GF-D8 (cell line): ENCODE measurements at regions not wholly inside any gene's neighbourhood (a gene's known extent, or its start where the extent isn't known, plus 50 kb on each side); places are given as distances from the start of the nearest gene placed in this dataset.

Experiments used
- DNase-seq: peaks from one replicate; lab custom pipeline; 2025; lab: John Stamatoyannopoulos, UW

DNA sequence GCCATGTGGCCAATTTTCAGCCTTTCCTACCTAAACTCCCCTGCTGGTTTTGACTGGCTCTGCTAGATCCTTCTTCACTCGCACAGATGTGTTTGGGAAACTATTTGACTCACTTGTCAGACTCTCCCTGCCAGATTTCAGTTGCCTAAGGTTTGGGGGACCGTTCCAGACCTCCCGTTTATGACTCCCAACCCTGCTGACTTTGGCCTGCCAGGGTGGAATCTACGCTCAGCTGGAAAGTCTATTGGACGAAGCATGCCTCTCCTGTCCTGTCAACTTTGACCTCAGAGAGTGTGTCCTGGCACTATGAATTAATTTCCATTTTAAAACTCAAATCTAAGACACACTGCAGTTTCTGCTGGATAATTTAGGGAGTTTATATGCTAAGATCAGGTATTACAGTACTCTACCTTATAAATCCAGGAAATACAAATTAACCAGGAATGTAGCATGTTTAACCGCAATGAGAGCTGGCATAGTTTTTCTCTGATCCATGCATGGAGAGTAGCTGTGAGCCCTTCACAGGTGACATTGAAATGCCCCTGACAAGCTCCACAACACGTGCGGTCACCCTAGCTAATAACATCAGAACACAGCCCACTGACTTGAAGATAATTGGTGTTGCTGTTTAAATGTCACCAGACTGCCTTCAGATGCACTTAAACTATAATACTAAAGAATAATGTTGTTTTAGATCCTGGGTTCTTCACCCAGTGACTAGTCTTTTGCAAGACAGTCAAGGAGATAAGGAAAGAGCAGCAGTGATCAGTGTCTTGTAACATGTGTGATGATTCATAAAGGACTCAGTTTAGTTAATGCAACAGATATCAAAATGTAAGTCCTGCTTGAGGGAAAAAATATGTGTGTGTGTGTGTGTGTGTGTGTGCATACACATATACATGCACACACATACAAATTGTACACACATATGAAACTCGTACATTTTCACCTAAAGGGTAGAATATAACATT, 223.0 kb upstream of the MCTP2 start:
- DNase-seq: no peak

DNA sequence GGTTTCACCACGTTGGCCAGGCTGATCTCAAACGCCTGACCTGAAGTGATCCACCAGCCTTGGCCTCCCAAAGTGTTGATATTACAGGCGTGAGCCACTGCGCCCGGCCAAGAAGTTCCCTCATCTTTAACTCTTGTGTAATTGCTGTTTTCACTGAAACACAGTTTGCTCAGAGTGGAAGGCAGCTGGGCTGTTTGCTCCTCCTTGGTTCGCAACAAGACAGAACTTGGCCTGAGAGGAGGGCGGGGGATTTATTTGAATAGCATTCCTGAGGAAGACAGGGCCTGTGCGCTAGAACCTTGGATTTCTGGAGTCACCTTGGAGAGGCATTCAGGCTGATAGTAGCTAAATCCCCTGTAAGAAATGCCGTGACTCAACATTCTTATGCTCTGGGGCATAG, 226.7 kb upstream of the MCTP2 start:
- no peak for DNase-seq

DNA sequence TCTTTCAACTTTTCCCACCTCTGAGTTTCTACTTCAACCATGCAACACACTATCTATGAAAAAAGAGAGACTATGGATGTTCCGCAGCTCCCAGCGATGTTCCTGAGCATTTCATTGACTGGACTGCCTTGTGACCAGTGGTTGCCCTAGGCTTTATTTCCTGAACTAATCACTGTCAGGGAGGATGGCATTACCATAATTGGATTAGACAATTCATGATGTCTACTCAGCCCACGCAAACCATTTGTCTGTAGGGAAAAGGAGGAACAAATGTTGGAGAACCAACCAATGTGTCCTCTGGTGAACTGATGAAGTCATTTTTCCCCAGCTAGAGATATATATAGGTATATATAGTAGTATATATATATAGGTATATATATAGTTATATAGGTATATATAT, 229.3 kb upstream of the MCTP2 start:
- DNase-seq: no peak

DNA sequence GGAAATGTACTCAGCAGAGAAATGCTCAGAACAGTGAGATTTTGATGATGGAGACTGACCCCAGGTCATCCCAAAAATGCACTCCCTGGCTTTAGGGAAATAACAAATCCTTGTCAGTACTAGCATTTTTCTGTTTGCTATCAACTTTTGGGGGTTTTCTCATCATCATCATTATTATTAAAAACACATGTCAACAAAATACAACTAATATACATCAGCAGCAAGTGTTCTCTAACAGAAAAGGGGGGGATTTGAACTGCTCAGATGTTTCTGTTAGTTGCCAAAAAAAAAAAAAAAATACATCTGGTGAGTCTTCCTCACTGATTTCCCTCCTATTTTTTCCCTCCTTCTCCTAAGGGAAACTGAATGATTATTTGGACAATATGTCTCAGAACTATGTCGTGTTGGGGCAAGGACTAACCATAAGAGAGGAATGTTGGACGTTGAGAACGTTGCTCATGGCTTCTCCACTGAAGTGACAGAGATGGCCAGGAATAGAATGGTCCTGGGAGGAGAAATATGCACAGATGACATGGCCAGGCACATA, 230.0 kb upstream of the MCTP2 start:
- no peak for DNase-seq

DNA sequence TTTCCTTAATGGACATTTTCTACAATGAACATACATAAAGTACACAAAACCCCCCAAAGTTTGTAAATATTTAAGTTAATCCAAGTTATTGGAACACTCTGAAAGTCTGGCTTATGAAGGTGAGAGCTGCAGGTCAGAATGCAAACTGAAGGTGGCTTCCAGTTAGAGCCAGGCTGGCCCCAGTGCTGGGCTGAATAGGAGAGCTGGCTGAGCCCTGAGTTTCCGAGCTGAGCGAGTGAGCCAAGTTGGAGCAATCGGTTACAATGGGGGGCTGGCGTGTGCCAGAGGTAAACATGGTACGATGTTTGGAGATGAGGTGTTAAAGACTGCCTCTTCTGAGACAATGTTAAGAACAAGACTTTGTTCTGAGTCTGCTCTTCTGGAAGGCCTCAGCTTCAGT, 230.8 kb upstream of the MCTP2 start:
- DNase-seq: no peak

DNA sequence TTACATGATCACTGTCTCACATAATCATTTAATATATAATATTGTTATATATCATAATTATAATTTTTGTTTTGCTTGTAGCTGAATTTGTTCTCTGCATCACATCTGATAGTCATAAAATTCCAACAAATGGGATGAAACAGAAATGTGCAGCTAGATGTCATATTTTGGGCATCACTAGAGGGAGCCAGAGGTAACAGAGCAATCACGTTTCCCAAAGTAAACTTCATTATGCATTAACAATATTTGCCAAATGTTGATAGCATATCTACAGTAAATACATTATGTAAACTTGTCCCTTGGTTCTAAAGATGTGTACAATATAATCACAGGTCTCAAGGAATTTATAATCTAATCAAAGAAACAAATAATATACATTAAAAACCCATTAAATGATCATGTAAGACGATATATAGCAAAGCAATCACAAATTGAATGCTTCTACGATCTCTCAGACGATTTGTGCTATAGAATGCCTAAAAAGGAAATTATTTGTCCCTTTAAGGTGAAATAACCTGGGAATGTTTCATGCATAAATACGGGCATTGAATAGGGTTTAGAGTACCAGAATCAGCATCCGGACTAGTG, 234.2 kb upstream of the MCTP2 start:
- no peak for DNase-seq

DNA sequence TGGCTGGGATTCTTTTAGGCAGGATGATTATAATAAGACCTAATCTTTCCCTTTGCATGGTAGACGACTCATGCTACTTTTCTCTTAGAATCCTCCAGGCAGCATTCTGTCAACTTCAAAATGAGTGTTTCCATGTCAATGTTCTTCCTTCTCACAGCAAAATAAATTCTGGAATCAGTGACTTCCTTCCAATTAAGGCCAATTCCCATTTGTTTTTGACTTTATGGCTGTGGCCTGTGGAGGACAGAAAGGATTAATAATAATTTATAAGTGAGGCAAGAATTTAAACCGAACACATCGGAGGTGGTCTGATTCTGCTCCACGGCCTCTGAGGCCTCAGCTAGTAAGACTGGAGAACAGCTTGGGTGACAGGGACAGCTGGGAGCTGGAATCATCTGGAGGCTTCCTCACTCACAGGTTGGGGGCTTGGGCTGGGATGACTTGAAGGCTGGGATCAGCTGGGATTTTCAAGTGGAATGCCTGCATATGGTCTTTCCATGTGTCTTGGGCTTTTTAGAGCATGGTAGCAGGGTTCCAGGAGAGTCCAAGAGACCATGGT, 241.8 kb upstream of the MCTP2 start:
- no peak for DNase-seq

DNA sequence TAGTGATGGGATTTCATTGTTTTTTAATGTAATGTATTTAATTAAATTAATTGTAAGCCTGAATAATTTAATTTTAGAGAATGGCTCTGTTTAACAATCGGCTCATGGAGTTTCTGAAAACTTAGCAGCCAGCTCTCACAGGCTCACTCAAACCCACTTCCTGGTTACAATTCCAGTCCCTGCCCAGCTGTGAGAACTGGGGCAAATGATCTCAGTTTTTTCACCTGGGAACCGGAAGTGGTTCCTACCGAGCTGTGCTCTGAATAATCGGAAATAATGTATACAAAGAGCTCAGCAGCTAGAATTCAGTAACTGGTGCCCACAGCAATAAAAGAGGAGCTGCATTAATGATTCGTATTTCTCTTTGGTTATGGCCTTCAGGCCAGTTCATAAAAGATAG, 244.3 kb upstream of the MCTP2 start:
- no peak for DNase-seq

DNA sequence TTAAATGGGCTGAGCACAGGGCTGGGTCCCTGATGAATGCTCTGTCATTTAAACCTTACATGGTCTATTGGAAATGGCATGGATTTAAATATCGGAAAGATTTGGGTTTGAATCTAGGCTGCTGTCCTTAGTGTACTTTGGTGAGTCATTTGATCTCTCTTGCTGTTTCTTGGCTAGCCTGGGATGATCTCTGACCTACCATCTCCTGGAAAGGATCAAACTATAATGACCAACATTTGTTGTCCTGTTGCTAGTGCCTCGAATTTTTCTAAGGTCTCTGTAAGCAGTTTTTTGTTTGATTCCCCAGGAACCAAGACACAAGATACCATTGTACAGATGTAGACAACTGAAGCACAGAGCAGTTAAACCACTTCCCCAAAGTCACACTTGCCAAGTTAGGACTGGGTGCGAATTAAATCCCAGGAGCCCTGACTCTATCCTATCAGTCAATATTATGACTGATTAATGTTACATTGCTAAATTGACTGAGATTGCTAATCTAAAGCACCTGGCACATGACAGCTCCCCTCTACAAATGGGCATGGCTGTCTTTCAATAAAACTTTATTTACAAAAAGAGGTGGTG, 244.9 kb upstream of the MCTP2 start:
- no peak for DNase-seq

DNA sequence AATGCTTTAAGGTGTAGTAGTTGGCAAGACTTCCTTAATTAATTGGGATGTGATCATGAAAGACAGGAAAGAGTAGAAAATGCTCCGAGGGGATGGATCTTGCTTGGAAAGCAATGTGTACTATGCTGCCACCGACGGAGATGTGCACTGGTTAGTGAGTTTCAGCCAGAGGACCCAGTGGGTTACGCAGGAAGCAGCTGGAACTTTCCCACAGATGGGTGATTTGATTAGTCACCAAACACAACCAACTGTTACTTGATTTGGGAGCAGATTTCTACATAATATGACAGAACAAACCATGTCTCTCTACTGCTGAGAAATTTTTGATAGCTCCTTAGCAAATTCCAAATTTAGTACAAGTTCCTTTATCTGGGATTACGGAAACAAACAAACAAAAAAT, 245.4 kb upstream of the MCTP2 start:
- DNase-seq: no peak

DNA sequence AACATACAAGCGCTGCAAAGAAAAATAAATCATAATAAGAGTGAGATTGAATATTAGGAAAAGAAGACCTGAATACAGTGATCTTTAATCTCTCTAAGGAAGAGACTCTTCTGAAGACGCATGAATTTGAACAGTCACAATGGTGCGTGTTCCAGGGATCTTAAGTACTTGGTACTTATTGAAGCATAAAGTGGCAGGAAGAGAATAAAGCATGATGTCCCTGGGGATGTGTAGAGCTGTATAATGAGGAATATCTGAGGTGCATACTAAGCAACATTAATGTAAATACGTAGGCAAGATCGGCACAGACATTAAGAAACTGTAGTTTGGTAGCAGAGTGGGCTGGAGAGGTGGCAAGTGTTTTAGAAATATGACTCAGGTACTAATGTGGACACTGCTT, 246.2 kb upstream of the MCTP2 start:
- no peak for DNase-seq

DNA sequence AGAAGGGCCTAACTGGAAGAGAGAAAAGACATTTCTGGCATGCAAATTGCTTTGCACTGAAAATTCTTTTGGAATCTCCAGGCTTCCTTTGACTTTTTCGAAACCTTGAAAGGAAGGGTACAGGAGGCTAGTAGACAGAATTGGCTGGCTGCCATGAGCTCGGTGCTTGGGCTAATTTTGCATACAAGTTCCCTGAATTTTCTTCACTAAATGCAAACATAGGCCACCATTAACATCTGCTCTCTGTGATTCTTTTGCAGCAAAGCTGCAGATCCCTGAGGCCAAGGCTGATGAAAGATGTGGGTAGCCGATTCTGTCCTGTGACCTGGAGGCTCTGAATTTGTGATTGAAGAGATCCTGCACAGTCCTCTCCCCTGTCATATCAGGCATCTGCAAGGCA, 247.8 kb upstream of the MCTP2 start:
- no peak for DNase-seq

DNA sequence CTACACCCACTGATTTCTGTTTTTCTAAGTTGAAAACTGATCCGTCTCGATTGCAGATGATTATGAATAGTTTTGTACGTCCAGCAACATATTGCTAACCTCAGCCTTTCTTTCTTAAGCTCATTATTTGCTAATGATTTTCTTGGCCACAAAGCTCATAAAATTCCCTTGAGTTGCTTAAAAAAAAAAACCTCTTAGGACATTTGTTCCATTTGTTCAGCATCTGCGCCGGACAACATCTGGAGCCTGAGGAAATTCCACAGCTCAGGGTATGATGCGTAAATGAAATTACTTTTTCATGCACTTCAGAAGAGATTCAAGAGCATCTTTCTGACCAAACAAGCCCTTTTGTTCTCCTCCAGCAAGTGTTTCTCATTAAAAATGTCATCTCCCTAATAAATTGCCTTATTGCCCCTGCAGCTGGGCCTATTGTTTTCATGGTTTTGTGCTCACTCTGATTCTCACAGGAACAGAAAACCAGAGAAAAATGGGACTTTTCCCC, 249.1 kb upstream of the MCTP2 start:
- no peak for DNase-seq

DNA sequence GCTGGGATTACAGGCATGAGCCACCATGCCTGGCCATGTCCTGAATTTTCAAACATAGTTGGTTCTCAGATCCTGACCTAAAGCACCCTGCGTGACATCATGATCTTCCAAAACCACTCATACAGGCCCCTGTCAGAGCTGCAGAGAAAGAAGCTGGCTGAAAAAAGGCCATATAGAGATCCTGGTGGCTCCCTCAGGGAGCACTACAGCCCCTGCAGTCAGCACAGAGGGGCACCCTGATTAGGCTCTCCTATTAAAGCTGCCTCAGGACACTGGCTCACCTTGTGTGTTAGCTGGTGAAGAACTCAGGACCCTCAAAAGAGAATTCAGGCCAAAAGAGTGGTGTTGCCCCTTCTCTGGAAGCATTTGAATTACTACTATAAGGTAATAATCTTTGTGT, 249.7 kb upstream of the MCTP2 start:
- DNase-seq: no peak

DNA sequence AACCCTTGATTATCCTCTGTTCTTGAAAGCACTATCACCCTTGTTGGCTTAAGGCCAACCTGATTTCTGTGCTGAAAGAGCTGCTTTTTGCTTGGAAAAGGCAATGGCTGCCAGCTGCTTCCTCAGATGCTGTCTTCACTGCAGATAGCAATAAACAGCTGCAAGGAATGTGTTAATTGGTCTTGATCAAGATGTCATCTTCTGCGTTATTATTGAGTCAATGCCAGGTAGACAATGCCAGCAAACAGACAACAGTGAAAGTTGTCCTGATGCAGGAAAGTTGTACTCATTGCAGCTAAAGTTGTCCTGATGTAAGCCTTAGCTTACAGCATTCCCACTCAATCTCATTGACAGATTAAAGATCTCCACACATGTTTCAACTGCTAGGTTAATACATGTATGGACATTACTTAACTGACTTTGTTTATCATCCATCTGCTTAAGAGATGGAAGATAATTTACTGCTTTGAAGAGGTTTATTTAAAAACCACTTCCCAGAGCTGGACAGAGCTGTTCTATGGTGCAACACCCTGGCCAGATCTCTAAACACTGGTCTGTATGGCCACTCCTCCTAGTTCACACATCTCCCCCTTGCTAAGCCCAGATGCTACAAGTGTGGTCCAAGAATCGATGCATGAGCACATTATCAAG, 251.0 kb upstream of the MCTP2 start:
- no peak for DNase-seq

DNA sequence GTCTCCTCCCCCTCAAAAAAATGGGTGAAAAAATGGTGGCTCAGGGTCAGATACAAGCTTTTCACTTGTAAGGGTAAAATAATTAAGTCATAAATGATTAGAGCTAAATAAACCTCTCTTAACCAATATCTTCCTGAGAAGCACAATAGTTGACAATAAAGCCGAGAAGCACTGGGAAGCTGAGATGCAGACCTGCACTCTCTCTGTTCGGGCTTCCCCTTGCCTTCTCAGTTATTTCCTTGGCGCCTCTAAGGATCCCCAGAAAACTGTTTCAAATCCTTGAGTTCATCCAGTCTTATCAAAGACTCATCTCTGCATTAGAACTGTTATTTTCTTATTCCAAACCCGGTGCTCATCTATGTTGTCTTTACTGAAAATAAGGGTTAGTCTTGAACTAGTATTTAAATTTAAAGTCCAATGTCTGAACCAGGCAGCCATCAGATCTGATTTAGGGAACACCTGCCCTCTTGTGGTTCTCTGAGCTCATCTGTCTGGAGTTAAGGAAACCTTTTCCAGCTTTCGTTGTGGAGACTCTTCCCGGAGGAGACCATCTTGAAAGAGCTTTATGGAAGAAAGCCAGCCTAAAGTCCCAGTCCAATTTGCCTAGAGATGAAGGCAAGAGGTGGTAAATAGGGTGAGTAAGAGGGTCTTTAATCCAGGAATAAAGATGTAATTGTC, 256.4 kb upstream of the MCTP2 start:
- DNase-seq: no peak

DNA sequence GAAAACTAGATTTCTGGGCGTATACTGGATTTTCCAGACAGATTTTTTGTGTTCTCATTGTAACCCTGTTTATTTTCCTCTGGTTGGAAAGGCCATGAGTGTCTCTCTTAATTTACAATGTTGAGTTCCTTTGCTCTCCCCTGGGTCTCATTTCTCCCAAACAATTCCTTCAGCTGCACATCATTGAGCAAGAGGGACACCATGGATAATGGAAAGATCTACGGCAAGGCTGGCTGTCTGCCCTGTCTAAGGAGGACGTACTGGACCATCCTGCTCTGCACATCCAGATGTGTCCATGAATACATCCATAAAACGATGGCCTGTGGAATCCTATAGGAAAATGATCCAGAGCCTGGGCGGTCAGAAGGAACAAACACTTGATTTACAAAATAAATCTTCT, 258.1 kb upstream of the MCTP2 start:
- DNase-seq: no peak

DNA sequence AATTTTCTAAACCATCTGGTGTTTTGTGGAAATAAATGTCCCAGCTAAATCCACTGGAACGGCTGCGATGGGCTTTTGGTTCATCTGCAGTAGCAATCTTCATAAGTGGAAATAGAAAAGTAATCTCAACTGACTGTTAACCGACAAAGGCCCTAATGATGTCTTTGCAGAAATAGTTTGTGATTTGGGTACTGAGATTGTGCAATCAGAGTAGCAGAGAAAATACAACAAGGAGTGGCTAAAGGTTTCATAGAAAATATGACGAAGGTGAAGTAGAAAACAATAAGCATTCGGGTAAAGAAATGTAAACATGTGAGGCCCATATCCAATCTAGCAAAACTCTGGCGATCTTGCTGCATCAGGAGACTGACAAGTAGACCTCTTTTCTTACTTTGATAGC, 262.6 kb upstream of the MCTP2 start:
- no peak for DNase-seq

DNA sequence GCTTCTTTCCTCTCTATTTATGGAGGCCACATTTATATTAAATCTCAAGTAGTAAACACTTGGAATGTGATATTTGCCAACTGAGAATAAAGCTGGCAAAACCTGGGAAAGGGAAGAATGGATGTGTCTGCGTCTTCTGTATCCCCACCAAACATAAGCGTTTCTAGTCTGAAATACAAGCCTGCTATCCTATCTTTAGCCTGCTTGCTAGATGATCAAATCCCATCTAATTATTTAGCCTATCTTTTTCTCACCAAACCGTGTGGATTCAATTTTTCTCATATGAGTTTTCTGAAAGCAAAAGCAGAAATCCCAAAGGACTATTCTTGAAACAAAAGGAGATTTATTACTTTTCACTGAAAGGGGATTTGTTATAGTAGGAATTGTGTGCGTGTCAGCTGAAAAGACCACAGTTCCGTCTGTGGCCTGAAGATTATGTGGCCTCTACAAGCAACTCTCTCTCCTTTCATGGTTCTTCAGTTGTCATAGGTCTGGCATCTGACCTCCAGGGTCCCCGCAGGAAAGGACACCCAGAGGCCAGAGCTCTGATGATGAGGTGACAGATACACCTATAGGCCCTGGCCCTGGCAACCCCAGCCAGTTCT, 266.0 kb upstream of the MCTP2 start:
- no peak for DNase-seq

DNA sequence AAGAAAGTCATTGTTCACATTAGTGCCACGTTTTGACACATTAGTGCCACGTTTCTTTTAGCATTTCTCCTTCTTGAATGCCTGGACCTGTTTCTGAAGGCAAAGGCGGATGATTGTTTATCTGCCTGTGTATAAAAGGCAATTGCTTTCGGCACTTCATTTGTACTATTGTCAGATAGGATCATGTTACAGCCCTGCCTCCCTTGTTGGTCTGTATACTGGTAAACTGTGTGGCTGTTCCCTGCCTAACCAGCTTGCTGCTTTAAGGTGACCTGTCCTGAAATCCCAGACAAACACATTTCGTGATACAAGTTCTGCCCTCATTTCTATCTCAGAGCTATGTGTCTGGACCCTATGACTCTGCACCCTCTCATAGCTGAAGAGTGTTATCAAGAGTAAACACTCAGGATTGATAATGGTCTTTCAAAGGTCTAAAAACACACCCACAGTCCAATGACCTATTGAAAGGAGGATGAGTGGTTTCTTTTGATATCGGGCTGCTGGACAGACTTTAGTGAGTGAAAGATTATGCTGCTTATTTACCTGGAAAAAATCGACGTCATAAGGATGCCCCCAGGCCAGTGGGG, 276.3 kb upstream of the MCTP2 start:
- DNase-seq: no peak

DNA sequence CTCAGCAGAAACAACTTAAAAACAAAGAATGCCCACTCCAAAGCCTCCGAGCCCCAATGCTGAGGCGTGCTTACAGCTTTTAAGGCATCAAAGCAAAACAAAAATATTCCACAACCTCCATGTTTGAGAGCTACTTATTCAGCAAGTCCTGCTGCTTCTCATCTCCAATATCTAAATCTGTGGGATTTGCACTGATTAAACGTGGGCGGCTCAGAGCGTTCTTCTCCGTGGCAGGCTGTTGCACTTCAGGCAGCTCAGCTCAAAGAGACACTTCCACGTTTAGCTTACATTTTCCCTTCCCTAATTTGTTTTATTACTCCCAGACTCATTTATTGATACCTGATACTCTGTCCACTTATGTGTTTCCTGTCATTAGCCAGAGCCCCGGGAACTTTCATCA, 282.6 kb upstream of the MCTP2 start:
- DNase-seq: no peak
